Endothelial cell of umbilical vein (primary cell): ENCODE measurements at regions not wholly inside any gene's neighbourhood (a gene's known extent, or its start where the extent isn't known, plus 50 kb on each side); places are given as distances from the start of the nearest gene placed in this dataset.
"Not testable (repeated sequence)": the region's sequence is repeated elsewhere in the genome, so short reads cannot be mapped to it uniquely, and the experiment has no call there.

Source experiments
- CTCF ChIP-seq, 2 donors: IDR thresholded peaks; 1 replicate in 1 of 2; 2 replicates in 1 of 2; pipeline ENCODE4 v1.5.1; 2011; ENCODE audit warnings: low read length in 2 of 2, mild to moderate bottlenecking in 2 of 2, moderate library complexity in 2 of 2, control low read depth in 1 of 2, inconsistent platforms in 1 of 2, low read depth in 1 of 2; ENCODE audit not compliant: insufficient read depth in 1 of 2; ENCODE audit errors: extremely low read depth in 1 of 2
- MAX ChIP-seq: IDR thresholded peaks from 2 replicates; pipeline ENCODE4 v1.6.1; 2011; ENCODE audit not compliant: insufficient read depth, insufficient read length

- TF ChIP-seq MAX; CTCF (IDR thresholded peaks at IDR 0.05; ENCODE audit: extremely low read depth in 1 of 2, insufficient read depth in 1 of 2, low read depth in 1 of 2, low read length in 2 of 2): not testable (repeated sequence)
Observed at GRCh38 chr21:5088820-5089219, 5432.6 kb upstream of the TPTE start.
